Stimulated activated CD8-positive, alpha-beta memory T cell treated with anti-CD3 and anti-CD28 coated beads, Interleukin-2, amount 100 ng/mL, for 48 hours (primary cell): ENCODE measurements at regions not wholly inside any gene's neighbourhood (a gene's known extent, or its start where the extent isn't known, plus 50 kb on each side); places are given as distances from the start of the nearest gene placed in this dataset.

Experiments used
- DNase-seq, 2 donors: peaks; one replicate each; pipeline ENCODE4 v3.0.0-alpha.2; 2020; ENCODE audit warnings: low read depth in 2 of 2

- no peak for DNase-seq
These were observed 374.0 kb downstream of the SV2B start for GRCh38 chr15:91473894-91474545.

GRCh38 chr15:91476861-91477260 is 376.6 kb upstream of the SLCO3A1 start:
- no peak for DNase-seq

GRCh38 chr15:91478717-91479191 is 374.8 kb upstream of the SLCO3A1 start:
- no peak for DNase-seq

- DNase-seq: no peak
These were observed 373.1 kb upstream of the SLCO3A1 start for GRCh38 chr15:91480426-91480825.

GRCh38 chr15:91482799-91483198 is 370.7 kb upstream of the SLCO3A1 start:
- DNase-seq: no peak

- no peak for DNase-seq
These were observed 369.4 kb upstream of the SLCO3A1 start for GRCh38 chr15:91484141-91484540.

- DNase-seq: no peak
These were observed 365.1 kb upstream of the SLCO3A1 start for GRCh38 chr15:91488452-91488851.

GRCh38 chr15:91490211-91490610 is 363.3 kb upstream of the SLCO3A1 start:
- DNase-seq: no peak

GRCh38 chr15:91491101-91491950 is 362.2 kb upstream of the SLCO3A1 start:
- no peak for DNase-seq

- no peak for DNase-seq
These were observed 356.5 kb upstream of the SLCO3A1 start for GRCh38 chr15:91496754-91497691.

GRCh38 chr15:91498046-91498748 is 355.3 kb upstream of the SLCO3A1 start:
- DNase-seq: no peak

- DNase-seq: no peak
These were observed 354.8 kb upstream of the SLCO3A1 start for GRCh38 chr15:91498749-91499062.

GRCh38 chr15:91499774-91500383 is 353.6 kb upstream of the SLCO3A1 start:
- DNase-seq: no peak

- no peak for DNase-seq
These were observed 344.9 kb upstream of the SLCO3A1 start for GRCh38 chr15:91508633-91509032.

- DNase-seq: no peak
These were observed 339.4 kb upstream of the SLCO3A1 start for GRCh38 chr15:91514147-91514546.

- DNase-seq: no peak
These were observed 338.2 kb upstream of the SLCO3A1 start for GRCh38 chr15:91515188-91515754.

- no peak for DNase-seq
These were observed 336.6 kb upstream of the SLCO3A1 start for GRCh38 chr15:91516866-91517265.

GRCh38 chr15:91517491-91518200 is 335.9 kb upstream of the SLCO3A1 start:
- no peak for DNase-seq

- no peak for DNase-seq
These were observed 332.7 kb upstream of the SLCO3A1 start for GRCh38 chr15:91520850-91521249.

GRCh38 chr15:91521548-91521947 is 332.0 kb upstream of the SLCO3A1 start:
- DNase-seq: no peak
